Liver (tissue), 3 donors: ENCODE measurements at regions not wholly inside any gene's neighbourhood (a gene's known extent, or its start where the extent isn't known, plus 50 kb on each side); places are given as distances from the start of the nearest gene placed in this dataset.

ENCODE experiments used
- EGR1 ChIP-seq, 2 donors: IDR thresholded peaks; 2 replicates each; pipeline ENCODE4 v1.6.1; 2016 to 2018; ENCODE audit warnings: antibody characterized with exemption in 2 of 2, low read depth in 2 of 2
- FOXA1 ChIP-seq: IDR thresholded peaks from 2 replicates; pipeline ENCODE4 v1.6.1; 2016; ENCODE audit warnings: antibody characterized with exemption
- GABPA ChIP-seq, 2 donors: IDR thresholded peaks in 1 of 2; conservative IDR thresholded peaks in 1 of 2; 2 replicates each; pipeline ENCODE4 v1.6.1; 2016; ENCODE audit warnings: antibody characterized with exemption in 2 of 2, mild to moderate bottlenecking in 1 of 2, moderate library complexity in 1 of 2
- HNF4A ChIP-seq, 2 donors: conservative IDR thresholded peaks; 2 replicates each; pipeline ENCODE4 v1.6.1; 2016; ENCODE audit warnings: antibody characterized with exemption in 2 of 2, mild to moderate bottlenecking in 2 of 2
- HNF4G ChIP-seq: IDR thresholded peaks from 2 replicates; pipeline ENCODE4 v1.6.1; 2016; ENCODE audit warnings: antibody characterized with exemption
- JUND ChIP-seq, 2 donors: IDR thresholded peaks; 2 replicates each; pipeline ENCODE4 v1.6.1; 2016; ENCODE audit warnings: antibody characterized with exemption in 2 of 2
- MAX ChIP-seq: IDR thresholded peaks from 2 replicates; pipeline ENCODE4 v1.6.1; 2016; ENCODE audit warnings: antibody characterized with exemption
- REST ChIP-seq: IDR thresholded peaks from 2 replicates; pipeline ENCODE4 v1.6.1; 2016; ENCODE audit warnings: antibody characterized with exemption, mild to moderate bottlenecking
- SP1 ChIP-seq: IDR thresholded peaks from 2 replicates; pipeline ENCODE4 v1.6.1; 2018; ENCODE audit warnings: antibody characterized with exemption, mild to moderate bottlenecking
- TAF1 ChIP-seq: conservative IDR thresholded peaks from 2 replicates; pipeline ENCODE4 v1.6.1; 2016; ENCODE audit warnings: antibody characterized with exemption, mild to moderate bottlenecking
- YY1 ChIP-seq: IDR thresholded peaks from 2 replicates; pipeline ENCODE4 v1.6.1; 2016; ENCODE audit warnings: antibody characterized with exemption, mild to moderate bottlenecking
- ZBTB33 ChIP-seq: IDR thresholded peaks from 2 replicates; pipeline ENCODE4 v1.6.1; 2016; ENCODE audit warnings: antibody characterized with exemption
- TF ChIP-seq, protein P1 (sequence below): fragments of 150-350 bp; IDR thresholded peaks from 2 replicates; pipeline ENCODE4 v1.5.1; 2017; ENCODE audit warnings: improper control_type of control experiment, low read depth, low read length; ENCODE audit not compliant: missing input control
- donor health status: healthy.
- donor health status: healthy.

DNA sequence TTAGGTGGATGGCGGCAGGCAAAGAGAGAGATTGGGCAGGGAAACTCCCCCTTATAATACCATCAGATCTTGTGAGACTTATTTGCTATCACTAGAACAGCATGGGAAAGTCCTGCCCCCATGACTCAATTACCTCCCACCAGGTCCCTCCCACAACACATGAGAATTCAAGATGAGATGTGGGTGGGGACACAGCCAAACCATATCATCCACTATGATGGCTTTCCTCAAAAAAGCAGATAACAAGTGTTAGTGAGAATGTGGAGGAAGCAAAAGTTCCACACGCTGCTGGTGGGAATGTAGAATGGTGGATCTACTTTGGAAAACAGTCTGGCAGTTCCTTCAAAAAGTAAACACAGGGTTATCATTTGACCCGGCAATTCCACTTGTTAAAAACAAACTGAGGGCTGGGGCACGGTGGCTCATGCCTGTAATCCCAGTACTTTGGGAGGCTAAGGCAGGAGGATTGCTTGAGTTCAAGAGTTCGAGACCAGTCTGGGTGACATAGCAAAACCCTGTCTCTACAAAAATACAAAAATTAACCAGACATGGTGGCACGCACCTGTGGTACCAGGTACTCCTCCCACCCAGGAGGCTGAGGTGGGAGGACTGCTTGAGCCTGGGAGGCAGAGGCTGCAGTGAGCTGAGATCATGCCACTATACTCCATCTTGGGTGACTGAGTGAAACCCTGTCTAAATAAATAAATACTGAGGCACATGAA, 161.4 kb upstream of the EEPD1 start:
- TF ChIP-seq, protein P1, sequence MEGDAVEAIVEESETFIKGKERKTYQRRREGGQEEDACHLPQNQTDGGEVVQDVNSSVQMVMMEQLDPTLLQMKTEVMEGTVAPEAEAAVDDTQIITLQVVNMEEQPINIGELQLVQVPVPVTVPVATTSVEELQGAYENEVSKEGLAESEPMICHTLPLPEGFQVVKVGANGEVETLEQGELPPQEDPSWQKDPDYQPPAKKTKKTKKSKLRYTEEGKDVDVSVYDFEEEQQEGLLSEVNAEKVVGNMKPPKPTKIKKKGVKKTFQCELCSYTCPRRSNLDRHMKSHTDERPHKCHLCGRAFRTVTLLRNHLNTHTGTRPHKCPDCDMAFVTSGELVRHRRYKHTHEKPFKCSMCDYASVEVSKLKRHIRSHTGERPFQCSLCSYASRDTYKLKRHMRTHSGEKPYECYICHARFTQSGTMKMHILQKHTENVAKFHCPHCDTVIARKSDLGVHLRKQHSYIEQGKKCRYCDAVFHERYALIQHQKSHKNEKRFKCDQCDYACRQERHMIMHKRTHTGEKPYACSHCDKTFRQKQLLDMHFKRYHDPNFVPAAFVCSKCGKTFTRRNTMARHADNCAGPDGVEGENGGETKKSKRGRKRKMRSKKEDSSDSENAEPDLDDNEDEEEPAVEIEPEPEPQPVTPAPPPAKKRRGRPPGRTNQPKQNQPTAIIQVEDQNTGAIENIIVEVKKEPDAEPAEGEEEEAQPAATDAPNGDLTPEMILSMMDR = no peak
- TF ChIP-seq FOXA1 = no peak
- TF ChIP-seq REST = no peak
- no peak for TF ChIP-seq EGR1 (IDR thresholded peaks at IDR 0.05; ENCODE audit: low read depth in 2 of 2)
- TF ChIP-seq TAF1 = no peak
- TF ChIP-seq MAX = no peak
- TF ChIP-seq HNF4G = no peak
- no peak for TF ChIP-seq YY1
- no peak for TF ChIP-seq GABPA (IDR thresholded peaks at IDR 0.05 in 1 of 2, conservative IDR thresholded peaks at IDR 0.05 in 1 of 2)
- no peak for TF ChIP-seq JUND (IDR thresholded peaks at IDR 0.05)
- no peak for TF ChIP-seq ZBTB33
- TF ChIP-seq SP1 = no peak
- TF ChIP-seq HNF4A (conservative IDR thresholded peaks at IDR 0.05) = no peak
